Loucy (cell line): ENCODE measurements at regions not wholly inside any gene's neighbourhood (a gene's known extent, or its start where the extent isn't known, plus 50 kb on each side); places are given as distances from the start of the nearest gene placed in this dataset.

ENCODE experiments used
- H2AFZ ChIP-seq: fragments of 200-600 bp; sonication (generic); 2 replicates; pipeline ENCODE4 v1.6.0; 2016; ENCODE audit warnings: antibody characterized with exemption, mild to moderate bottlenecking, low read length, moderate library complexity
- H3F3A ChIP-seq: fragments of 200-600 bp; 2 replicates; pipeline ENCODE4 v1.6.0; 2016; ENCODE audit warnings: antibody characterized with exemption, low read depth, mild to moderate bottlenecking
- H3K27me3 ChIP-seq: fragments of 200-600 bp; sonication (generic); 2 replicates; pipeline ENCODE4 v1.6.1; 2014; ENCODE audit warnings: low read length, mild to moderate bottlenecking; ENCODE audit not compliant: insufficient read depth, poor library complexity, severe bottlenecking
- H3K36me3 ChIP-seq: fragments of 200-600 bp; sonication (generic); 2 replicates; pipeline ENCODE4 v1.6.1; 2016; ENCODE audit warnings: low read length; ENCODE audit not compliant: insufficient read depth
- H3K4me1 ChIP-seq: fragments of 200-600 bp; sonication (generic); 2 replicates; pipeline ENCODE4 v1.5.1; 2014; ENCODE audit warnings: low read length, mild to moderate bottlenecking; ENCODE audit not compliant: insufficient read depth, poor library complexity, severe bottlenecking
- H3K4me2 ChIP-seq: fragments of 200-600 bp; sonication (generic); 2 replicates; pipeline ENCODE4 v1.6.0; 2014; ENCODE audit warnings: antibody characterized with exemption, low read length, low read depth, mild to moderate bottlenecking; ENCODE audit not compliant: poor library complexity, severe bottlenecking
- H3K4me3 ChIP-seq: fragments of 200-600 bp; sonication (generic); 2 replicates; pipeline ENCODE4 v1.5.1; 2014; ENCODE audit warnings: low read length, mild to moderate bottlenecking, mixed read lengths; ENCODE audit not compliant: poor library complexity, severe bottlenecking
- H3K79me2 ChIP-seq: fragments of 200-600 bp; sonication (generic); 2 replicates; pipeline ENCODE4 v1.6.1; 2014; ENCODE audit warnings: low read length; ENCODE audit not compliant: insufficient read depth
- H3K9ac ChIP-seq: fragments of 200-600 bp; sonication (generic); 2 replicates; pipeline ENCODE4 v1.6.0; 2014; ENCODE audit warnings: mild to moderate bottlenecking, low read depth, low read length, moderate library complexity; ENCODE audit not compliant: poor library complexity, severe bottlenecking
- H3K9me2 ChIP-seq: fragments of 200-600 bp; sonication (generic); replicated peaks from 2 replicates; pipeline ENCODE4 v1.6.1; 2016; ENCODE audit warnings: low read depth, low read length, mixed read lengths
- H3K9me3 ChIP-seq: fragments of 200-600 bp; sonication (generic); 2 replicates; pipeline ENCODE4 v1.6.1; 2014; ENCODE audit warnings: mild to moderate bottlenecking, antibody characterized with exemption, low read length, low read depth; ENCODE audit not compliant: insufficient read depth
- H4K20me1 ChIP-seq: fragments of 200-600 bp; sonication (generic); 2 replicates; pipeline ENCODE4 v1.6.0; 2014; ENCODE audit warnings: antibody characterized with exemption, low read length, mild to moderate bottlenecking; ENCODE audit not compliant: insufficient read depth, poor library complexity, severe bottlenecking
- CTCF ChIP-seq: fragments of 200-600 bp; sonication (generic); conservative IDR thresholded peaks from 2 replicates; pipeline ENCODE4 v1.5.1; 2014; ENCODE audit warnings: mild to moderate bottlenecking, antibody characterized with exemption, low read length
- EZH2phosphoT487 ChIP-seq: fragments of 200-600 bp; IDR thresholded peaks from 2 replicates; pipeline ENCODE4 v1.6.1; 2018; ENCODE audit warnings: antibody characterized with exemption, mild to moderate bottlenecking, moderate library complexity, borderline replicate concordance

GRCh38 chr12:28963554-28963953 is 185.5 kb upstream of the FAR2 start:
- Histone ChIP-seq H3K9me3 (no peaks in the 10 kb centered on the region), H3K36me3 (no peaks in the 10 kb centered on the region), H3K4me3 (no peak overlapping the region), H3K4me1 (no peaks in the 10 kb centered on the region), H2AFZ (no peak overlapping the region), H4K20me1 (no peaks in the 10 kb centered on the region), H3K27me3 (no peaks in the 10 kb centered on the region), H3K9me2 (no peaks in the 10 kb centered on the region), H3K4me2 (no peak overlapping the region), H3K79me2 (no peaks in the 10 kb centered on the region), H3K9ac (no peak overlapping the region), H3F3A (no peaks in the 10 kb centered on the region)
- no peak for TF ChIP-seq EZH2phosphoT487
- TF ChIP-seq CTCF, result peak; percentile 78

- Histone ChIP-seq H2AFZ (no peak overlapping the region), H3K9me2 (no peaks in the 10 kb centered on the region), H3K9me3 (no peaks in the 10 kb centered on the region), H4K20me1 (no peaks in the 10 kb centered on the region), H3K36me3 (no peaks in the 10 kb centered on the region), H3K9ac (no peak overlapping the region), H3K4me1 (no peaks in the 10 kb centered on the region), H3K4me2 (no peak overlapping the region), H3K79me2 (no peaks in the 10 kb centered on the region), H3K4me3 (no peak overlapping the region), H3F3A (no peaks in the 10 kb centered on the region), H3K27me3 (no peaks in the 10 kb centered on the region)
- TF ChIP-seq EZH2phosphoT487, result no peak
- no peak for TF ChIP-seq CTCF
These were observed 182.9 kb upstream of the FAR2 start for GRCh38 chr12:28966046-28966780.

- Histone ChIP-seq H3F3A (no peaks in the 10 kb centered on the region), H3K36me3 (no peaks in the 10 kb centered on the region), H3K4me2 (no peak overlapping the region), H3K27me3 (no peaks in the 10 kb centered on the region), H3K9me3 (no peaks in the 10 kb centered on the region), H3K4me3 (no peak overlapping the region), H3K4me1 (no peaks in the 10 kb centered on the region), H3K9ac (no peak overlapping the region), H2AFZ (no peak overlapping the region), H4K20me1 (no peaks in the 10 kb centered on the region), H3K9me2 (no peaks in the 10 kb centered on the region), H3K79me2 (no peaks in the 10 kb centered on the region)
- TF ChIP-seq EZH2phosphoT487, result no peak
- no peak for TF ChIP-seq CTCF
These were observed 181.7 kb upstream of the FAR2 start for GRCh38 chr12:28967426-28967825.
